ENCODE measurements at regions not wholly inside any gene's neighbourhood (a gene's known extent, or its start where the extent isn't known, plus 50 kb on each side); places are given as distances from the start of the nearest gene placed in this dataset.
"Not testable (repeated sequence)": the region's sequence is repeated elsewhere in the genome, so short reads cannot be mapped to it uniquely, and the experiment has no call there.

DNA sequence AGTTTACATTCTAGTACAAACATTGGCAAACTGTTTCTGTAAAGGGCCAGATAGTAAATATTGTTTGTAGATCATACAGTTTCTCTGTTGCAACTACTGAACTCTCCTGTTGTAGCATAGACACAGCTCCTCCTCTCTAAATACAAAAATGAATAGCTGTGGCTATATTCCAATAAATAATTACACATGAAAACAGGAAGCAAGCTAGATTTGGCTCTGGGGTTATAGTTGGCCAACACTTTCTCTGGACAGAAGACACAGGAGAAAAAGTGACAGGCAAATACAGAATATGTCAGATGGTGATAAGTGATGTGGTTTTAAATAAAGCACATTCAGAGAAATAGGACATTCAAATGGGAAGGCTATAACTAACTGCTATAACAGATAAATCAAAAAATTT, 957.0 kb downstream of the LTN1 start:
- not testable (repeated sequence) for H3K36me3 Mint-ChIP-seq, H3K4me3 Mint-ChIP-seq, ATAC-seq, H3K27me3 Mint-ChIP-seq, H3K4me1 Mint-ChIP-seq, H3K27ac Mint-ChIP-seq
- peaks cover 12% of the 10 kb centered on the region for H3K9me3 Mint-ChIP-seq

DNA sequence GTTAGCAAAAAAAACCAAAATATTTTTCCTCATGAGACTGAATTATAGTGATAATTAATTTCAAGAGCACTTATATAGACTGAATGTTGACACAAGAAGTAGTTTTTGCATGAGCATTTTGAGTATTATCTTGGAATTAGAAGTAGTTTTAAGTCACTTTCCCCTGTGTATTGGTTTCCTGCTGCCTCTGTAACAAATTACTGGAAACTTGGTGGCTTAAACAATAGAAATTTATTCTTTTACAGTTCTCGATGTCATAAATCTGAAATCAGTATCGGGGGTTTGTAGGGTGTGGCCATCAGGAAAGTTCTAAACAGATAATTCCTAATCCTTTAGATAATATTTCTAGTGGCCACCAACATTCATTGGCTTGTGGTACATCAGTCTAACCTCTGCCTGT, 957.8 kb downstream of the LTN1 start:
- H3K4me1 Mint-ChIP-seq, H3K36me3 Mint-ChIP-seq, ATAC-seq, H3K27me3 Mint-ChIP-seq, H3K27ac Mint-ChIP-seq, H3K4me3 Mint-ChIP-seq: not testable (repeated sequence)
- H3K9me3 Mint-ChIP-seq = peaks cover 12% of the 10 kb centered on the region

DNA sequence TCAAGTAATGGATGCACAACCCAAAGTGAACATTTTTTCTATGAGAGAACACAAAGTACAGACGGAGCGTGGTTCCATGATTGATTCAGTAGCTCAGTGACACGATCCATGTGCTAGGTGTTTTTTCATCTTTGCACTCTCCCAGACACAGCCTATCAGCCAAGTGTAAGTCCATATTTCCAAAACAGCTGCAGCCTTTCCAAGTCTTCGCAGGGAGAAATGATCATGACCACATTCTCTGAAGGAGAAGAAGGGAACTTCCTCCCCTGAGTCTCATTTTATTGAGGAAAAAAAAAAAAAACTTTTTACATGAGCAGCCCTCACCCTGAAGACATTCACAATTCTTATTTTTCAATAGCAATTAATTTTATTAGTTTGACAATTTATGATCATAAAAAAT, 958.3 kb downstream of the LTN1 start:
- not testable (repeated sequence) for H3K4me3 Mint-ChIP-seq, H3K27me3 Mint-ChIP-seq, H3K4me1 Mint-ChIP-seq, H3K36me3 Mint-ChIP-seq, H3K27ac Mint-ChIP-seq, ATAC-seq
- peaks cover 14% of the 10 kb centered on the region for H3K9me3 Mint-ChIP-seq

DNA sequence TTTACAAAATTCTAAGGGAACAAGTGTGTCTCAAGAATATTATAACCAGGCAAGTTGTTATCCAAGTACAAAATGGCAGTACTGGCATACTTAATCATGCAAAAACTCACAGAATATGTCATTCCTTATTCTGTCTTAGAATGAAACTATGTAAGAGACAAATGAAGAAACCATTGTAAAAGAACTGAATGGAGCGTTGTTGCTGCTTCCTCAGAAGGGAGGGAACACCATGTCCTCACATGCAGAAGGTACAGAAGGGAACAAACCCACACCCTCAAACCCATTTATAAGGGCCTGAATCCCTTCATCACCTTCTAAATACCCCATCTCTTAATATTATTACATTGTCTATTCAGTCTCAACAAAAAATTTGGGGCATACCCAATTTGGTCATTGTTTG, 960.0 kb downstream of the LTN1 start:
- not testable (repeated sequence) for H3K27me3 Mint-ChIP-seq, H3K27ac Mint-ChIP-seq, H3K4me3 Mint-ChIP-seq, H3K36me3 Mint-ChIP-seq, H3K4me1 Mint-ChIP-seq, ATAC-seq
- peaks cover 15% of the 10 kb centered on the region for H3K9me3 Mint-ChIP-seq

DNA sequence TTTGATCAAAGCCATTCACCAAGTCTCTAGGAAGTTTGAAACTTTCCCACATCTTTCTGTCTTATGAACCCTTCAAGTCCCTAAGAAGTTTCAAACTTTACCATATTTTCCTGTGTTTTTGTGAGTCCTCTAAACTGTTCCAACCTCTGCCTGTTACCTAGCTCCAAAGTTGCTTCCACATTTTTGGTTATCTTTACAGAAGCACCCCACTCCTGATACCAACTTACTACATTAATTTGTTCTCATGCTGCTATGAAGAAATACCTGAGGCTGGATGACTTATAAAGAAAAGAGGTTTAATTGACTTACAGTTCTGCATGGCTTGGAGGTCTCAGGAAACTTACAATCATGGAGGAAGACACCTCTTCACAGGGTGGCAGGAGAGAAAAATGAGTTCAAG, 961.6 kb downstream of the LTN1 start:
- not testable (repeated sequence) for ATAC-seq, H3K27ac Mint-ChIP-seq, H3K4me3 Mint-ChIP-seq, H3K36me3 Mint-ChIP-seq, H3K27me3 Mint-ChIP-seq, H3K4me1 Mint-ChIP-seq
- peaks cover 15% of the 10 kb centered on the region for H3K9me3 Mint-ChIP-seq

DNA sequence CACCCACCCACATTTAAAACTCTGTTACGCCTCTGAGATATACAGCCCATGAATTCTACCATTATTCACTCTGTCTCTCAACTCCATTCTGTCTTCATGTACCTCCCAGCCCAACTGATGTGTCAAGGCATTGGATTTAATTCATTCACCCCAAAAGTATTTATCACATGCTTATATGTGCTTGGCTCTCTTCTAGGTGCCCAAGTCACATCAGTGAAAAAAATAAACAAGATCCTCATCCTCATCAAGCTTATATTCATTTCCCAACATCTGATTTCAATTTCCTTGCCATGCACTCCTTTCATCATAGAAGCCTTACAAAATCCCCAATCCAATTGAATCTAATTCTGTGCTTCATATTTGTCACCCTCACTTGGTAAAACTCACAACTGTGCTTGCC, 967.6 kb downstream of the LTN1 start:
- Mint-ChIP-seq H3K4me1 (no peaks in the 10 kb centered on the region), H3K4me3 (no peak overlapping the region), H3K36me3 (no peaks in the 10 kb centered on the region), H3K9me3 (peaks cover 3% of the 10 kb centered on the region), H3K27ac (no peak overlapping the region), H3K27me3 (no peaks in the 10 kb centered on the region)
- no peak for ATAC-seq

DNA sequence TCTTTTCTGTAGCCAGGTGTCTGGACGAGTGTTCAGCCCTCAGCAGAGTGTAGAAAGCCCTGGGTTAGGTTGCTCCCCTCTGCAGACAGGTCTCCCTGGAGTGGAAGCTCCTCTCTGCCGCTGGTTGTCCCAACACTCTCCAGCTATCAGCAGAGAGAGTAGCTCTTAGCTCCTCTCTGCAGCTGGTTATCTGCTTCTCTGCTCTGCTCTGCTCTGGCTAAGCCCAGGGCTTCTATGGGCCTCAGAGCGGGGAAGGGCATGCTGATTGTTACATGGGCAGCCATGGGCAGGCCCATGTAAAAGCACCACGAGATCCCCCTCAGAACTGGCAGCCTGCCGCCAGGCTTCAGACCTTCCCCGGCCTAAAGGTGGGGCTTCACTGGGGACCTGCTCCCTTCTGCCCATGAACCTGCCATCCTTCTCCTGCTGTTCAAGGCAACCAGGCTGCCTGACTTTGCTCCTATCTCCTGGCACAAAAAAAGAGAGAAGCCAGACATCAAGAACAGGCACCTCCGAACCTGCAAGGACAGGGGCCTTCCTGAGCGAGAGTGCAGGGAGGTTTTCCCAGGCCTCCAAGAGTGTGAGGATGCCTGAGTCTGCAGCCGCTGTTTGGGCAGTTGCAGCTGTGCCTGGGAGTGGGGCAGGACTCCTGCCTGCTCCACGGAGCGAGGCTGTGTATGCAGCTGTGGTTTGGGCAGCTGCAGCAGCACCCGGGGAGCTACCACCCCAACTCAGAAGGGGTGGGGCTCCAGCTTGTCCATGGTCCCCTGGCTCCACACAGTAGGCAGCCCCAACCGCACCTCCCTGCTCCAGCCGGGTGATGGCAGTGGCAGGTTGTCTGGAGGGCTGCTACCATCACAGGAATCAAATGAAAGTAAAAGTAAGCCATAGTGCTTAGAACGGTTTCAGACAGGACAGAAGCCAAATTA, 973.7 kb downstream of the LTN1 start:
- no peaks in the 10 kb centered on the region for H3K9me3 Mint-ChIP-seq
- H3K4me1 Mint-ChIP-seq = peaks cover 6% of the 10 kb centered on the region
- H3K27me3 Mint-ChIP-seq = no peaks in the 10 kb centered on the region
- H3K4me3 Mint-ChIP-seq = no peak overlapping the region
- ATAC-seq = peak; percentile 44
- no peak overlapping the region for H3K27ac Mint-ChIP-seq
- H3K36me3 Mint-ChIP-seq = no peaks in the 10 kb centered on the region

DNA sequence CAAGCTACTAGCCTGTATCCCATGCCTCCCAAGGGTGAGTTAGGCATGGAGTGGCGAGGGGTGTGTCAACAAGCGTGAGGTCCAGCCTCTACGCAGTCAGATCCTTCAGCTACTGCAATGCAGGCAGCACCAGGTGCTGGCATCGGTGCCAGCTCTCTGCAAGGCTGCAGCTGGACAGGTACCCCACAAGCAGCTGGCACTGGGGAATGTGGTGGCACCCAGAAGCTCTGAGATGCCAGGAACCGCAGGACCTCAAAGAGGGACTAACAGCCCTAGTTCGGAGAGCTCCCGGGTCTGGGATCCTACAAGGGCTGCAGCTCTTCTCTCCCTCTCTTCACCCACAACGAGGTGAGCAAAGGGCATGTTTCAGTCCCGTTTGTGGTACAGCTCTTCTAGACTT, 974.5 kb downstream of the LTN1 start:
- Mint-ChIP-seq H3K9me3 (no peaks in the 10 kb centered on the region), H3K4me3 (no peak overlapping the region), H3K36me3 (no peaks in the 10 kb centered on the region), H3K27ac (no peak overlapping the region), H3K27me3 (no peaks in the 10 kb centered on the region), H3K4me1 (peaks cover 6% of the 10 kb centered on the region)
- ATAC-seq = peak; percentile 16

DNA sequence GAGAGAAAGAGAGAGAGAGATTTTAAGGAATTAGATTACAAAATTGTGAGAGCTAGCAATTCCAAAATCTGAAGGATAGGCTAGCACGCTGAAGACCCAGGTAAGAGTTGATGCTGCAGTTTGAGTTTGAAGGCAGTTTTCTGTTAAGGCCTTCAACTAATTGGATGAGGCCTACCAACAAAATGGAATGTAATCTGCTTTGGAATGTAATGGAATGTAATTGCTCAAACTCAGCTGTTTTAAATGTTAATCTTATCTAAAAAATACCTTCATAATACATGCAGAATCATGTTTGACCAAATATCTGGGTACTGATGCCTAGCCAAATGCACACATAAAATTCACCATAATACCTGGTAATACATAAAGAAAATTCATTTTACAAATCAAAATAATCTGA, 976.1 kb downstream of the LTN1 start:
- Mint-ChIP-seq H3K36me3 (no peaks in the 10 kb centered on the region), H3K4me3 (no peak overlapping the region), H3K4me1 (peaks cover 6% of the 10 kb centered on the region), H3K9me3 (no peaks in the 10 kb centered on the region), H3K27ac (no peak overlapping the region), H3K27me3 (no peaks in the 10 kb centered on the region)
- ATAC-seq = no peak

DNA sequence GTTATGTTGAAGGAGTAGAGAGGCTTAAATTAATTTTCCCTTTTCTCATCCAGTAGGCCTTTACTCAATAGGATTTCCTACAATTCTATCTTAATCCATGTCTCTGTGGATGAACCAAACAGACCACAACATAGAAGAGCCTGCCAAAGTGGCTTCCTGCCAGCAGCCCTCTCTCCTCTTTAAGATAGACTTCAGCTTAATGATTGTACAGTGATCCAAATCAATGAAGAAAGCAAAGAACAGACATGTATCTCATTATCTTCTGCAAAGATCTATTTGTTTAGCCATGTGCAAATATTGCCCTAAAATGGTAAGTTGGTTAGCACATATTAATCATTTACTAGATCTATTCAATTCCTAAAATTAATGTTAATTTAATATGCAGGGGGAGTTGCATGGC, 979.6 kb downstream of the LTN1 start:
- not testable (repeated sequence) for H3K4me3 Mint-ChIP-seq, H3K9me3 Mint-ChIP-seq, H3K27ac Mint-ChIP-seq, ATAC-seq, H3K36me3 Mint-ChIP-seq, H3K4me1 Mint-ChIP-seq, H3K27me3 Mint-ChIP-seq

DNA sequence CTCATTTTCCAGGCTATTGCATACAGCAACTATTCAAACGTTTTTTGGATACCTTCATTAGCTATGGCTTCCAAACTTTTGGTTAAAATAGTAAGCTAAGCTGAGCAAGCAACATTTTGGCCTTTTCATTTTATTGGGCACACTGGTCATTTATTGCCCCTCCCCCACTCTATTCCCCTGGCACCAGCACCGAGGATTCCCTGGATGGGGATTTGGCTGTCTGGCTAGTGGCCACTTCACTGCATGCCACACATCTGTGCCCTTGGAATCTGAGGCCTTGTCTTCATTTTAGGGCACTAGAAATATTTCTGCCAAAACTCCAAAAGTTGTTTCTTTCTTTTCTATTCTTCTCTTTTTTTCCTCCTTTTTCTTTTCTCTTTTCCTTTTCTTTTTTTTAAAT, 980.7 kb downstream of the LTN1 start:
- not testable (repeated sequence) for ATAC-seq, H3K9me3 Mint-ChIP-seq, H3K27ac Mint-ChIP-seq, H3K4me1 Mint-ChIP-seq, H3K4me3 Mint-ChIP-seq, H3K27me3 Mint-ChIP-seq, H3K36me3 Mint-ChIP-seq

DNA sequence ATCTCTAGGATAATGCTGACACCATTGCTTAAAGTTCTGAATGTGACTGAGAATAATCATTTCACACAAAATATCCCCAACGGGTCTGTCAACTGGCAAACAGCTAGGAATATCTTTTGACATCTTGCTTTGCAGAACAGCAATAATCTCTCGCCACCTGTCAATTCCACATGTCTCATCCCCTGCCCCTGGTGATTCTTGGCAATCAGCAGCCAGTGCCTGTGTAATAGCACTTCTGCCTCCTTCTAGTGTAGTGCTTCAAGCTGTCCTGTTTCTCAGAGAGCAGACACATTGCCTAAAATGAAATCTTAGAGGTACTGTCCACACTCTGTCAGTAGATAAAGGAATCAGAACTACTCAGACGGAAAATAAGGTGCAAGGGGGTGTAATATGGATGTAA, 984.4 kb downstream of the LTN1 start:
- H3K4me3 Mint-ChIP-seq, H3K27me3 Mint-ChIP-seq, H3K36me3 Mint-ChIP-seq, H3K9me3 Mint-ChIP-seq, ATAC-seq, H3K4me1 Mint-ChIP-seq, H3K27ac Mint-ChIP-seq: not testable (repeated sequence)

DNA sequence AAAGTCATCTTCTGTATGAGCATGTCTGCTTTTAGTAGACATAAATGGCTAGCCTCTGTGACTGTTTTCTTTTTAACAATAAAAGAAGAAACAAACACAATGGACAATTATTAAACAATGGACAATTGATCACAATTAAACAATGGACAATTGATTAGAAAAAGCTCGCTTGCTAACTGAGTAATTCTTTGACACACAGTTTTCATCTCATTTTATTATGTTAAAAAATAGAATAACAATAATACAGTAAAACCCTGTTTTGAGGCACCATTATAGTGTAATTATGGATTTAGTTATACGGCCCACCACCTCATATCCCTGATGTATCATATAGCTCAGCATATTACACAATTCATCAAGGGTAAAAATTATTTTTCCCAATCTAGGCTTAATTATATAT, 989.0 kb downstream of the LTN1 start:
- ATAC-seq, H3K4me1 Mint-ChIP-seq, H3K36me3 Mint-ChIP-seq, H3K9me3 Mint-ChIP-seq, H3K27me3 Mint-ChIP-seq, H3K27ac Mint-ChIP-seq, H3K4me3 Mint-ChIP-seq: not testable (repeated sequence)

DNA sequence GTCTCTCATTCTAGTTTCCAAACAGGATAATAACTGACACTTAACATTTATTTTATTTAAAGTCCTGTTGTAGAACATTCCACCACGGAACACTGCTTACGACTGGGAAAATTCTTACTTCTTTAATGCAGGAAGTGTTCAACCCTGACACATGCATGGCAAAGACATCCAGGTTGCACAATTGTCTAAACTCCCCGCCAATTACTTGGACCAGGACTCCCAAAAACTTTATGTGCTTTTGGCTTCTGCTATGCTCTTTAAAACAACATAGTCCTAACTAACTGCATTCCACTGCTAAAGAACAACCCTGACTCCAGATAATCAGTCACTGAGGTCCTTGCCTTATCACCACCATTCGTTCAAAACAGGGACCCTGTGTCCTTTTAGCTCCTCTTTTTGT, 995.8 kb downstream of the LTN1 start:
- H3K36me3 Mint-ChIP-seq, H3K9me3 Mint-ChIP-seq, H3K4me1 Mint-ChIP-seq, H3K27ac Mint-ChIP-seq, ATAC-seq, H3K4me3 Mint-ChIP-seq, H3K27me3 Mint-ChIP-seq: not testable (repeated sequence)

DNA sequence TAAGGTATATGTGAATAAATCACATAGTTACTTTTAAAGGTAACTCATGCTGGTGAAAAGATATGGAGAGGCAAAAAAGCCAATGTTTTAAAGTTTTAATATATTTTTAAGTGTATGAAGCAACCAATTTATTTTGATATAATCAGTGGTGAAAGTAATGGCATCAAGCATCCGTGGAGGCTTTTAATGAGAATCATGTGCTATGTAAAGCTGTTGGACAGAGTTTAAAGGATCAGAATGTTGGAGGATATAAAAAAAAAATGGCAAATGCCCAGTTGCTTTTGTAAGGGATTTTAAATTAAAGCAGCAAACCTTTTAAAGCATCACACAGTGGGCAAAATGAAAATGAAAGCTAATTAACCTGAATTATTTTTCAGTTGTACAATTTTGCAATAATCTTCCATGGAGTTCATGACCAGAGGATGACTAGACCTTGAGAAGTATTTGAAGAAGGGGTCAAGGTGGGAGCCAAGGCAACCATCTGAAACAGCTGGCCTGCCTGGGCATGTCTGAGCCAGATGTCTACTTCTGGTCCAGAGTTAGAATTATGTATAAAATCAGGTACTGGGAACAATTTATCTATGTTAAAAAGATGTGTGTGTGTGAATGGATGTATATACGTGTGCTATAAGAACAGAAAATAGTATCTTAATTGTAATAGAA, 1007.9 kb downstream of the LTN1 start:
- H3K36me3 Mint-ChIP-seq, H3K4me1 Mint-ChIP-seq, ATAC-seq, H3K9me3 Mint-ChIP-seq, H3K27ac Mint-ChIP-seq, H3K27me3 Mint-ChIP-seq, H3K4me3 Mint-ChIP-seq: not testable (repeated sequence)

DNA sequence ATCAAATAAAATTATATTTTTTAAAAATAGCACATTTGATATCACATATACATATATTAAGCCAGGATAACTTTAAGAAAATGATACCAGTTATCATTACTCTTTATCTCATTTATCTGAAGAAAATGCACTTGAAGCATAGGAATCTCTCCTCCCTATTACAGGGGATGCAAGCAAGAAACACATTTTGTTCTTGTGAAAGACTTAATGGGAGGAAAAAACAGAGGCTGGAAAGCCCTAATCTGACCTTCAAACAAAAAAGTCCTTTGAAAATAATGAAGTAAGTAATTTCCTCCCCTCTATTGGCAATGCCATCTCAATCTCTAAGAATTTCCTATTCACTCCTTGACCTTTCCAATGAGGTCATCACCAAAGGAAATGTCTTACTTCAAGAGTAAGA, 1012.6 kb upstream of the ADAMTS5 start:
- not testable (repeated sequence) for H3K27ac Mint-ChIP-seq, H3K27me3 Mint-ChIP-seq, H3K36me3 Mint-ChIP-seq, ATAC-seq, H3K4me3 Mint-ChIP-seq, H3K4me1 Mint-ChIP-seq, H3K9me3 Mint-ChIP-seq
